Prostate gland (tissue), 2 donors: ENCODE measurements at regions not wholly inside any gene's neighbourhood (a gene's known extent, or its start where the extent isn't known, plus 50 kb on each side); places are given as distances from the start of the nearest gene placed in this dataset.
"Not testable (repeated sequence)": the region's sequence is repeated elsewhere in the genome, so short reads cannot be mapped to it uniquely, and the experiment has no call there.

Experiments used
- DNase-seq: peaks from one replicate; pipeline ENCODE4 v3.0.0-alpha.2; 2019; ENCODE audit warnings: low spot score
- H3K27ac ChIP-seq, 2 donors: fragments of 200-600 bp; sonication (generic); 2 replicates each; pipeline ENCODE4 v1.5.1; 2017 to 2019
- H3K27me3 ChIP-seq: fragments of 200-600 bp; sonication (generic); replicated peaks from 2 replicates; pipeline ENCODE4 v1.5.1; 2019; ENCODE audit not compliant: insufficient read depth
- H3K36me3 ChIP-seq, 2 donors: fragments of 200-600 bp; sonication (generic); 1 replicate in 1 of 2; 2 replicates in 1 of 2; pipeline versions ENCODE4 v1.5.1 to v1.8.1; 2017 to 2019
- H3K4me1 ChIP-seq: fragments of 200-600 bp; sonication (generic); replicated peaks from 2 replicates; pipeline ENCODE4 v1.5.1; 2019
- H3K4me3 ChIP-seq, 2 donors: fragments of 200-600 bp; sonication (generic); 2 replicates each; pipeline ENCODE4 v1.5.1; 2017 to 2019
- H3K9me3 ChIP-seq: fragments of 200-600 bp; sonication (generic); 2 replicates; pipeline ENCODE4 v1.5.1; 2017
- CTCF ChIP-seq, 4 experiments: fragments of 200-600 bp in 2 of 4; fragments of 450-650 bp in 2 of 4; sonication (generic) in 2 of 4; IDR thresholded peaks; 1 replicate in 3 of 4; 2 replicates in 1 of 4; pipeline ENCODE4 v1.5.1; 2016 to 2019; ENCODE audit warnings: antibody characterized with exemption in 4 of 4, mild to moderate bottlenecking in 2 of 4, moderate library complexity in 2 of 4
- POLR2A ChIP-seq: fragments of 450-650 bp; IDR thresholded peaks from one replicate; pipeline ENCODE4 v1.6.1; 2016; ENCODE audit warnings: antibody characterized with exemption, mild to moderate bottlenecking
- POLR2AphosphoS5 ChIP-seq: sonication (generic); formaldehyde crosslinking; IDR thresholded peaks from one replicate; pipeline ENCODE4 v1.6.1; 2017; ENCODE audit warnings: antibody characterized with exemption
- WGBS: methylation state at CpG from one replicate; pipeline ENCODE4 v1.1.5; 2018; 5-methylcytosine and 5-hydroxymethylcytosine counted together
- intact Hi-C: fragments of 100-400 bp; cut with DNase I; formaldehyde crosslinking; loops from one replicate; pipeline ENCODE4 v1.14.2; 2022

- 34% methylated on average over 3 of the region's 3 CpGs for WGBS
- intact Hi-C loops = no loop called here
- no peaks in the 10 kb centered on the region for H3K36me3 ChIP-seq
These were observed 1074.2 kb upstream of the NOVA1 start for GRCh38 chr14:27672047-27672446.

DNA sequence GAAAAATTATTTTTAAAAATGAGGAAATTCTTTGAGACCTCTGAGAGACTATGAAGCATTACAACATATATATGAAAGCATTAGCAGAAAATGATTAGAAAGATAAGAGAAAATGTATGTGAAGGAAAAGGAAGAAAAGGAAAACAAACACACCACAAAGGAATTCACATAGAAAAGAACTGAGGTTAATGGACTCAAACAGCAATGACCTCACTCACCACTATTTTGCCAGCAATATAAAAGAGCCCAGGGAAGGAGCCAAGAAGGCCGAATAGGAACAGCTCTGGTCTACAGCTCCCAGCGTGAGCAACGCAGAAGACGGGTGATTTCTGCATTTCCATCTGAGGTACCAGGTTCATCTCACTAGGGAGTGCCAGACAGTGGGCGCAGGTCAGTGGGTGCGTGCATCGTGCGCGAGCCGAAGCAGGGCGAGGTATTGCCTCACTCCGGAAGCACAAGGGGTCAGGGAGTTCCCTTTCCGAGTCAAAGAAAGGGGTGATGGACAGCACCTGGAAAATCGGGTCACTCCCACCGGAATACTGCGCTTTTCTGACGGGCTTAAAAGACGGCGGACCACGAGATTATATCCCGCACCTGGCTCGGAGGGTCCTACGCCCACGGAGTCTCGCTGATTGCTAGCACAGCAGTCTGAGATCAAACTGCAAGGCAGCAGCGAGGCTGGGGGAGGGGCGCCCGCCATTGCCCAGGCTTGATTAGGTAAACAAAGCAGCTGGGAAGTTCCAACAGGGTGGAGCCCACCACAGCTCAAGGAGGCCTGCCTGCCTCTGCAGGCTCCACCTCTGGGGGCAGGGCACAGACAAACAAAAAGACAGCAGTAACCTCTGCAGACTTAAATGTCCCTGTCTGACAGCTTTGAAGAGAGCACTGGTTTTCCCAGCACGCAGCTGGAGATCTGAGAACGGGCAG lies 1075.2 kb upstream of the NOVA1 start:
- WGBS = 84% methylated on average over 30 of the region's 30 CpGs
- H3K36me3 ChIP-seq, DNase-seq, H3K27ac ChIP-seq, H3K4me1 ChIP-seq, H3K4me3 ChIP-seq, intact Hi-C loops, H3K9me3 ChIP-seq, H3K27me3 ChIP-seq: not testable (repeated sequence)

More at GRCh38 chr14:27672047-27672446, 1074.2 kb upstream of the NOVA1 start:
- no peak overlapping the region for H3K27ac ChIP-seq
- no peaks in the 10 kb centered on the region for H3K4me1 ChIP-seq
- H3K27me3 ChIP-seq = no peaks in the 10 kb centered on the region
- no peak for DNase-seq
- H3K4me3 ChIP-seq = no peak overlapping the region
- TF ChIP-seq CTCF (IDR thresholded peaks at IDR 0.05) (no peak), POLR2A (no peak), POLR2AphosphoS5 (no peak)
- no peaks in the 10 kb centered on the region for H3K9me3 ChIP-seq

GRCh38 chr14:27686137-27686536 lies 1080.5 kb upstream of the FOXG1 start:
- intact Hi-C loops = no loop called here
- Histone ChIP-seq H3K27me3 (no peaks in the 10 kb centered on the region), H3K27ac (no peak overlapping the region), H3K36me3 (no peaks in the 10 kb centered on the region), H3K4me3 (no peak overlapping the region), H3K4me1 (no peaks in the 10 kb centered on the region), H3K9me3 (no peaks in the 10 kb centered on the region)
- 58% methylated on average over 1 of the region's 1 CpG for WGBS
- DNase-seq = no peak
- TF ChIP-seq CTCF (IDR thresholded peaks at IDR 0.05) = no peak
- TF ChIP-seq POLR2AphosphoS5 = no peak
- no peak for TF ChIP-seq POLR2A

- Histone ChIP-seq H3K9me3 (no peaks in the 10 kb centered on the region), H3K4me3 (no peak overlapping the region), H3K4me1 (no peaks in the 10 kb centered on the region), H3K36me3 (no peaks in the 10 kb centered on the region), H3K27me3 (no peaks in the 10 kb centered on the region), H3K27ac (no peak overlapping the region)
- no peak for DNase-seq
- intact Hi-C loops = no loop called here
- TF ChIP-seq POLR2A (no peak), POLR2AphosphoS5 (no peak), CTCF (IDR thresholded peaks at IDR 0.05) (no peak)
- 90% methylated on average over 8 of the region's 8 CpGs for WGBS
These were observed 1077.6 kb upstream of the FOXG1 start for GRCh38 chr14:27688841-27689444.

DNA sequence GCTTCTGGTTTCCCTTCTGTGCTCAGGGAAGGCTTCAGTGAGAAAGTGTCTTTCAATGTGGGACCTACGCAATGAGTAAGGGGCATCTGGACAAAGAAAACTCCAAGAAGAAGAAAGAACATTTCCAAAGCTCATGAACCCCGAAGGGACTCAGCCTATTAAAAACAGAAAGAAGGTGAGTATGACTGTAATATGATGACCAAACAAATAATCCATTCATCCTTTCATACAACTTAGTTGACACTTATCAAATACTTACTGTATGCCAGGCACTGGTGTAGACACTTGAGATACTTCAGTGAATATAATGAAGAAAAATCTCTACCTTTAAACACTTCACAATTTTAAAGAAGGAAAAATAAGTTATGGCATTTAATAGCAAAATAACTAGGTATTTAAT lies 1054.2 kb upstream of the FOXG1 start:
- Histone ChIP-seq H3K4me3 (no peak overlapping the region), H3K9me3 (no peaks in the 10 kb centered on the region), H3K36me3 (no peaks in the 10 kb centered on the region), H3K27me3 (no peaks in the 10 kb centered on the region), H3K4me1 (no peaks in the 10 kb centered on the region), H3K27ac (no peak overlapping the region)
- 78% methylated on average over 2 of the region's 2 CpGs for WGBS
- intact Hi-C loops = no loop called here
- DNase-seq = no peak
- no peak for TF ChIP-seq CTCF (IDR thresholded peaks at IDR 0.05)
- TF ChIP-seq POLR2AphosphoS5 = no peak
- TF ChIP-seq POLR2A = no peak
